SK-N-SH (cell line): ENCODE measurements at regions not wholly inside any gene's neighbourhood (a gene's known extent, or its start where the extent isn't known, plus 50 kb on each side); places are given as distances from the start of the nearest gene placed in this dataset.

ENCODE experiments used
- EZH2phosphoT487 ChIP-seq: fragments of 200-600 bp; sonication (generic); IDR thresholded peaks from 2 replicates; pipeline ENCODE4 v1.6.1; 2017; ENCODE audit warnings: low read depth, mixed run types, mild to moderate bottlenecking, antibody characterized with exemption, moderate library complexity, borderline replicate concordance
- JUND ChIP-seq: IDR thresholded peaks from 2 replicates; pipeline ENCODE4 v1.4.0; 2012
- YY1 ChIP-seq: IDR thresholded peaks from 2 replicates; pipeline ENCODE4 v1.4.0; 2012; ENCODE audit warnings: low read depth, mild to moderate bottlenecking
- TF ChIP-seq, protein P1 (sequence below): fragments of 200-600 bp; sonication (generic); IDR thresholded peaks from 2 replicates; pipeline ENCODE4 v1.6.1; 2017; ENCODE audit warnings: antibody characterized with exemption, mild to moderate bottlenecking, moderate library complexity

DNA sequence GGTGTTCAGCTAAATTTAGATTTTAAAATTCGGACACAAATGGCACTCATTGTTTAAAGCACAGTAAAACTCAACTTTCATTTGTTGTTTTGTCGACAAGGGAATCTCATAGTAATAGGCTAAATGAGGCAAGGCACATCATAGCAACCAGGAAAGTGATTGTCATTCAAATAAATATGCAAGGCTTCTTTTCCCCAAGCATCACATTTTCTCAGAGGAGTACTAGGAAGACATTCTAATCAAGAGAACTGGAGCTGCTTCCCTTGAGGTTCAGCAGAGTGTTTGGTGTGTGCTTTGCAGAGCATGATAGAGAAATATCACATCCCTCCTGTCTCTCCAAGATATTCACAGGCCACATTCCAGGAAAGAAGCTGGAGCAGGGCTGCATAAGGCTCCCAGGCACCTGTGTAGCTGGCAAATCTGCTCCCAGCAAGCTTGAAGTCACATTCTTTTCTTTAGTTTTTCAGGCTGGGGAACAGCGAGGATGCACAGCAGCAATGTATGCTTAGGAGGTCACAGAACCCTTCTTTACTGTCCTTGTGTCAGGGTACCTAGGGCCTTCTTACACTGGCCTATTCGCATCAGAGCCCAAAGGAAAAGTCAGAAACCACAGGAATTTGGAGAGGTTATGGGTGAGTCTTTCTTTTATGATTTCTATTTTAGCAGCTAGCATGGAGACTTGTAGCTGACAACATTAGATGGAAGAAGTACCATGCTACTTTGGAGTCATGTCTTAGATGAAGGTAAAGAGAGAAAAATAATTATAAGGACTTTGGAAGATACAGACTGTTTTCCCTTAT lies 95.9 kb upstream of the HDAC9 start:
- TF ChIP-seq EZH2phosphoT487 (no peak), YY1 (no peak), JUND (no peak)
- TF ChIP-seq, protein P1, sequence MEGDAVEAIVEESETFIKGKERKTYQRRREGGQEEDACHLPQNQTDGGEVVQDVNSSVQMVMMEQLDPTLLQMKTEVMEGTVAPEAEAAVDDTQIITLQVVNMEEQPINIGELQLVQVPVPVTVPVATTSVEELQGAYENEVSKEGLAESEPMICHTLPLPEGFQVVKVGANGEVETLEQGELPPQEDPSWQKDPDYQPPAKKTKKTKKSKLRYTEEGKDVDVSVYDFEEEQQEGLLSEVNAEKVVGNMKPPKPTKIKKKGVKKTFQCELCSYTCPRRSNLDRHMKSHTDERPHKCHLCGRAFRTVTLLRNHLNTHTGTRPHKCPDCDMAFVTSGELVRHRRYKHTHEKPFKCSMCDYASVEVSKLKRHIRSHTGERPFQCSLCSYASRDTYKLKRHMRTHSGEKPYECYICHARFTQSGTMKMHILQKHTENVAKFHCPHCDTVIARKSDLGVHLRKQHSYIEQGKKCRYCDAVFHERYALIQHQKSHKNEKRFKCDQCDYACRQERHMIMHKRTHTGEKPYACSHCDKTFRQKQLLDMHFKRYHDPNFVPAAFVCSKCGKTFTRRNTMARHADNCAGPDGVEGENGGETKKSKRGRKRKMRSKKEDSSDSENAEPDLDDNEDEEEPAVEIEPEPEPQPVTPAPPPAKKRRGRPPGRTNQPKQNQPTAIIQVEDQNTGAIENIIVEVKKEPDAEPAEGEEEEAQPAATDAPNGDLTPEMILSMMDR = no peak
